Stomach (tissue), 4 donors: ENCODE measurements at regions not wholly inside any gene's neighbourhood (a gene's known extent, or its start where the extent isn't known, plus 50 kb on each side); places are given as distances from the start of the nearest gene placed in this dataset.

Source experiments
- EP300 ChIP-seq: sonication (generic); formaldehyde crosslinking; IDR thresholded peaks from one replicate; pipeline ENCODE4 v1.6.1; 2017; ENCODE audit warnings: antibody characterized with exemption
- POLR2A ChIP-seq, 4 donors: fragments of 450-650 bp; IDR thresholded peaks; one replicate each; pipeline ENCODE4 v1.6.1; 2016; ENCODE audit warnings: antibody characterized with exemption in 4 of 4, control low read depth in 2 of 4, mild to moderate bottlenecking in 1 of 4, moderate library complexity in 1 of 4
- POLR2AphosphoS5 ChIP-seq, 3 donors: sonication (generic); formaldehyde crosslinking; IDR thresholded peaks; one replicate each; pipeline ENCODE4 v1.6.1; 2016; ENCODE audit warnings: antibody characterized with exemption in 3 of 3
- TF ChIP-seq, protein P1 (sequence below), 7 experiments: fragments of 450-650 bp in 4 of 7; fragments of 200-600 bp in 3 of 7; sonication (generic) in 3 of 7; IDR thresholded peaks; one replicate each; pipeline ENCODE4 v1.5.1; 2016 to 2019; ENCODE audit warnings: antibody characterized with exemption in 7 of 7, control low read depth in 2 of 7, mild to moderate bottlenecking in 1 of 7

DNA sequence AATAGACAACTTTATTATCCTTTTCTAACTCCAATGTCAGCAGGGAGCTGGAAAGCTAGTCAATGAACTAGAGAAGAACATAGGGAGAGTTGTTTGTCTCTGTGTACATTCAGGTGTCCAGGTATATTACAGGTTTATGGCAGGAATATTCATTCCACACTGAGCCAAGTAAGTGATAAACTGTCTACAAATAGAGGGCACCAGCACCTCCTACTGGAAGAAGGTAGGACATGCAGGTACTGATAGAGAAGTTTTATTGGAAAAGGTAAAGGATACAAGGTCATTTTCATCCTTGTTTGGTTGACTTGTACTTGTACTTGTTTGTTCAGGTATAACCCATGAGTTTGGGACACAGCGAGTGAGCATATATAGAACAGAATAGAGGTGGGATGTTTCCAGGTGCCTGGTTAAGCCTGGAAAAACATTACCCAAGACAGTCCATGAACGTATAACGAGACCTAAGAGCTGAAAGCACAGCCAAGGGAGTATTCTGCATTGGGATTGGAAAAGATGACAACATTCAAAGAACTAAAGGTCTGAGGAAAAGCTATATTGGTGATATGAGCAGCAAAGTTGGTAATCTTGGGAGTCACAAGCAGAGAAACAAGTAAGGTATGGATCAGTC, 61.4 kb upstream of the PPP1R3C start:
- TF ChIP-seq, protein P1, sequence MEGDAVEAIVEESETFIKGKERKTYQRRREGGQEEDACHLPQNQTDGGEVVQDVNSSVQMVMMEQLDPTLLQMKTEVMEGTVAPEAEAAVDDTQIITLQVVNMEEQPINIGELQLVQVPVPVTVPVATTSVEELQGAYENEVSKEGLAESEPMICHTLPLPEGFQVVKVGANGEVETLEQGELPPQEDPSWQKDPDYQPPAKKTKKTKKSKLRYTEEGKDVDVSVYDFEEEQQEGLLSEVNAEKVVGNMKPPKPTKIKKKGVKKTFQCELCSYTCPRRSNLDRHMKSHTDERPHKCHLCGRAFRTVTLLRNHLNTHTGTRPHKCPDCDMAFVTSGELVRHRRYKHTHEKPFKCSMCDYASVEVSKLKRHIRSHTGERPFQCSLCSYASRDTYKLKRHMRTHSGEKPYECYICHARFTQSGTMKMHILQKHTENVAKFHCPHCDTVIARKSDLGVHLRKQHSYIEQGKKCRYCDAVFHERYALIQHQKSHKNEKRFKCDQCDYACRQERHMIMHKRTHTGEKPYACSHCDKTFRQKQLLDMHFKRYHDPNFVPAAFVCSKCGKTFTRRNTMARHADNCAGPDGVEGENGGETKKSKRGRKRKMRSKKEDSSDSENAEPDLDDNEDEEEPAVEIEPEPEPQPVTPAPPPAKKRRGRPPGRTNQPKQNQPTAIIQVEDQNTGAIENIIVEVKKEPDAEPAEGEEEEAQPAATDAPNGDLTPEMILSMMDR (IDR thresholded peaks at IDR 0.05) = peak in 5 of 7 experiments; percentile 27 to 52 (median 37)
- no peak for TF ChIP-seq POLR2AphosphoS5 (IDR thresholded peaks at IDR 0.05)
- TF ChIP-seq POLR2A (IDR thresholded peaks at IDR 0.05) = no peak
- no peak for TF ChIP-seq EP300
